ENCODE measurements at regions not wholly inside any gene's neighbourhood (a gene's known extent, or its start where the extent isn't known, plus 50 kb on each side); places are given as distances from the start of the nearest gene placed in this dataset.

- no peak overlapping the region for H4K8ac ChIP-seq (replicated peaks; ENCODE audit: insufficient read length, low read depth, low read length)
- no peak overlapping the region for H3K14ac ChIP-seq (ENCODE audit: insufficient read depth, low read length)
- H2BK120ac ChIP-seq (ENCODE audit: low read depth, low read length, poor library complexity, severe bottlenecking), result no peak overlapping the region
- no peak overlapping the region for H2BK20ac ChIP-seq (ENCODE audit: low read depth, low read length, poor library complexity, severe bottlenecking)
- H3T11ph ChIP-seq (ENCODE audit: low read length), result no peak overlapping the region
- H3K4me2 ChIP-seq (ENCODE audit: insufficient read depth, insufficient read length, low read length), result no peak overlapping the region
- no peak overlapping the region for H3K4ac ChIP-seq (ENCODE audit: low read depth, low read length)
- no peaks in the 10 kb centered on the region for H4K20me1 ChIP-seq (ENCODE audit: control insufficient read depth, insufficient read depth, insufficient read length)
- H3K4me1 ChIP-seq (ENCODE audit: insufficient read depth, low read length), result no peaks in the 10 kb centered on the region; the same call in 1 of the 2 replicates
- no peaks in the 10 kb centered on the region; a peak in 1 of 7 replicates for H3K36me3 Mint-ChIP-seq (ENCODE audit: insufficient read depth in 1 of 3, low read depth in 3 of 3)
- no peak overlapping the region for H3K23ac ChIP-seq (ENCODE audit: insufficient read length, low read depth, low read length)
- TF ChIP-seq, protein P1, sequence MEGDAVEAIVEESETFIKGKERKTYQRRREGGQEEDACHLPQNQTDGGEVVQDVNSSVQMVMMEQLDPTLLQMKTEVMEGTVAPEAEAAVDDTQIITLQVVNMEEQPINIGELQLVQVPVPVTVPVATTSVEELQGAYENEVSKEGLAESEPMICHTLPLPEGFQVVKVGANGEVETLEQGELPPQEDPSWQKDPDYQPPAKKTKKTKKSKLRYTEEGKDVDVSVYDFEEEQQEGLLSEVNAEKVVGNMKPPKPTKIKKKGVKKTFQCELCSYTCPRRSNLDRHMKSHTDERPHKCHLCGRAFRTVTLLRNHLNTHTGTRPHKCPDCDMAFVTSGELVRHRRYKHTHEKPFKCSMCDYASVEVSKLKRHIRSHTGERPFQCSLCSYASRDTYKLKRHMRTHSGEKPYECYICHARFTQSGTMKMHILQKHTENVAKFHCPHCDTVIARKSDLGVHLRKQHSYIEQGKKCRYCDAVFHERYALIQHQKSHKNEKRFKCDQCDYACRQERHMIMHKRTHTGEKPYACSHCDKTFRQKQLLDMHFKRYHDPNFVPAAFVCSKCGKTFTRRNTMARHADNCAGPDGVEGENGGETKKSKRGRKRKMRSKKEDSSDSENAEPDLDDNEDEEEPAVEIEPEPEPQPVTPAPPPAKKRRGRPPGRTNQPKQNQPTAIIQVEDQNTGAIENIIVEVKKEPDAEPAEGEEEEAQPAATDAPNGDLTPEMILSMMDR (conservative IDR thresholded peaks at IDR 0.05), result no peak
- H3K4me3 Mint-ChIP-seq, result no peak overlapping the region
- H3K79me1 ChIP-seq (ENCODE audit: insufficient read depth, low read depth, low read length, poor library complexity, severe bottlenecking), result no peaks in the 10 kb centered on the region
- H2AK5ac ChIP-seq (ENCODE audit: insufficient read length, low read length), result no peak overlapping the region
- no peak overlapping the region for H4K91ac ChIP-seq (ENCODE audit: insufficient read length, low read depth, low read length)
- H2BK5ac ChIP-seq (ENCODE audit: insufficient read length, low read length), result no peak overlapping the region
- no peak overlapping the region for H3K18ac ChIP-seq (ENCODE audit: insufficient read length, low read depth, low read length)
- no peak overlapping the region for H3K9ac ChIP-seq (ENCODE audit: extremely low read depth, insufficient read length, low read length)
- H3K4me1 Mint-ChIP-seq, result peaks cover 24 to 31% of the 10 kb centered on the region in 2 experiments
- no peaks in the 10 kb centered on the region for H3K9me3 ChIP-seq (ENCODE audit: control insufficient read depth, low read depth, low read length)
- H4K5ac ChIP-seq (ENCODE audit: insufficient read length, low read depth, low read length), result no peak overlapping the region
- H3K27ac Mint-ChIP-seq, result no peak overlapping the region
- no peak overlapping the region for H3K27ac ChIP-seq (ENCODE audit: insufficient read length, low read depth, low read length)
- no peaks in the 10 kb centered on the region for H3K27me3 ChIP-seq (ENCODE audit: insufficient read depth, low read length)
- no peak overlapping the region for H2BK12ac ChIP-seq (ENCODE audit: insufficient read length, low read depth, low read length)
- no peak for DNase-seq
- no peaks in the 10 kb centered on the region for H3K27me3 Mint-ChIP-seq (ENCODE audit: low read depth)
- no CpG with 5 or more reads among the region's 2 CpGs for WGBS (ENCODE audit: extremely low coverage, insufficient read length, low lambda C conversion rate)
- H3K79me2 ChIP-seq (ENCODE audit: insufficient read depth, low read length), result no peaks in the 10 kb centered on the region
- no peak overlapping the region for H2AFZ ChIP-seq (ENCODE audit: low read length)
- H3K23me2 ChIP-seq (ENCODE audit: insufficient read length, low read depth, low read length, poor library complexity, severe bottlenecking), result no peaks in the 10 kb centered on the region
- H2BK15ac ChIP-seq (ENCODE audit: low read depth, low read length), result no peak overlapping the region
- H3K56ac ChIP-seq (ENCODE audit: insufficient read length, low read depth, low read length), result no peak overlapping the region
- no peaks in the 10 kb centered on the region for H3K9me3 Mint-ChIP-seq
These were observed 290.7 kb downstream of the RMST start for GRCh38 chr12:97753332-97753731.

All from H9 (cell line).